Stimulated activated CD8-positive, alpha-beta memory T cell treated with anti-CD3 and anti-CD28 coated beads, Interleukin-12 subunit alpha, Interleukin-12 subunit beta, amount 100 ng/mL, for 1 hour (primary cell): ENCODE measurements at regions not wholly inside any gene's neighbourhood (a gene's known extent, or its start where the extent isn't known, plus 50 kb on each side); places are given as distances from the start of the nearest gene placed in this dataset.

Source experiments
- DNase-seq: peaks from one replicate; pipeline ENCODE4 v3.0.0-alpha.2; 2020; ENCODE audit warnings: low read depth

- DNase-seq, result no peak
These were observed 55.1 kb downstream of the KIF4B start for GRCh38 chr5:155068616-155069100.

DNA sequence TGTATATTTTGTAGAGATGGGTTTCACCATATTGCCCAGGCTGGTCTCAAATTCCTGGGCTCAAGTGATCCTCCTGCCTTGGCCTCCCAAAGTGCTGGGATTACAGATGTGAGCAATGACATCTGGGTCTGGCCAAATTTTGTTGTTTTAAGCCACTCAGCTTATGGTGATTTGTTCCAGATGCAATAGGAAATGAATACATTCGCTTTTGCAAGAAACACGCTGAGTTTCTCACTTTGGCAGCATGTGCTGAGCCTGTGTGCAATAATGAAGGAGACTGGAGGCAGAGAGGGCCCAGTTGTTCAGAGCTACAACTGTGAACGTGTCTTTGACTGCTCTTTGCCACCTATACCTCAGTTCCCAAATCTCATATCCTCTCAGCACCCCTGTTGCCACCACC is 56.4 kb downstream of the KIF4B start:
- DNase-seq, result no peak

DNA sequence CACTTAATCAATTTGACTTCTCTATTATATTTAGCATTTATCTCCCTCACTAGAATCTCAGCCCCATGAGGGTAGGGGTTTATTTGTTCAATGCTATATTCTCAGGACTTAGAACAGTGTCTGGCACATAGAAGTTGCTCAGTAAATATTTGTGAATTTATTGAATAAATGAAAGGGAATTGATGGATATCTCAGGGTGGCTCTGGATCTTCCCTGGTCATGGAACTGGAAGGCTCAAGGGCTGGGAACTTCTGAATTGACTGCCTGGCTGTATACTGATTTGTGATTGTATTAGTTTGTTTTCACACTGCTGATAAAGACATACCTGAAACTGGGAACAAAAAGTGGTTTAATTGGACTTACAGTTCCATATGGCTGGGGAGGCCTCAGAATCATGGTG is 57.2 kb downstream of the KIF4B start:
- DNase-seq, result no peak

DNA sequence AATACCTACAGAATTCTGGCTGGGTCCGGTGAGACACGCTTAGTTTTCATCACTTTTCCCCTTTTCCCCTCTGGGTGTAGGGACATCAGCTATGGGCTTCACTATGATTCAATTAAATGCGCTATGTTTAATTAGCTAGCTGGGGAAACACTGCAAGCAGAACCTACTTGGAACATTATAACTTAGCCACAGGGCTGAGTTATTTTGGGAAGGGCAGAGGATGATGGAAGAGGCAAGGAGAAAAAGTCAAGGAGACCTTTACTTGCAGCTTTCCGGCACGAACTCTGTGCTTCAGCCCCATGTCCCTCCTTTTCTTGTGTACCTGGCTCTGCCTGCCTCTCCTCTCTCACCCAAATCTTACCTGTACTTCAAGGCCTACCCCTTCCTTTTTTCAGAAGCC is 62.8 kb downstream of the KIF4B start:
- no peak for DNase-seq

GRCh38 chr5:155079698-155080097 is 66.1 kb downstream of the KIF4B start:
- DNase-seq, result no peak

DNA sequence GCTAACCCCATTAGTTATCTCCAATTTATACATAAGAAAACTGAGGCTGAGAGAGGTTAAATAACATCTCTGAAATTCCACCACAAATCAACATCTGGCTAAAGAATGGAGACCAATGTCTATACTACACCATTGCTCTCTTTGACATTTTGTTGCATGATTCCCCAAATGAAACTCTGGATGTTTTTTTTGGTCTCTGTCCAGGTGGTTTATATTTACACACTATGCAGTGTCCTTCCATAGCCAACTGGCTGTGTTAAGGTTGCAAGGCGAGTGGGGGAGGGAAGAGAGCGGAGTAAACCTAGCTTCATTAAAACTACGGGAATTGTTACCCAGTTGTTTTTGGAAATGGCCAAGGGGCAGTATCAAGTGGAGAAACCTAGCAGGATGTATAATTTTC is 67.2 kb downstream of the KIF4B start:
- no peak for DNase-seq

GRCh38 chr5:155081618-155082017 is 68.1 kb downstream of the KIF4B start:
- DNase-seq, result no peak

DNA sequence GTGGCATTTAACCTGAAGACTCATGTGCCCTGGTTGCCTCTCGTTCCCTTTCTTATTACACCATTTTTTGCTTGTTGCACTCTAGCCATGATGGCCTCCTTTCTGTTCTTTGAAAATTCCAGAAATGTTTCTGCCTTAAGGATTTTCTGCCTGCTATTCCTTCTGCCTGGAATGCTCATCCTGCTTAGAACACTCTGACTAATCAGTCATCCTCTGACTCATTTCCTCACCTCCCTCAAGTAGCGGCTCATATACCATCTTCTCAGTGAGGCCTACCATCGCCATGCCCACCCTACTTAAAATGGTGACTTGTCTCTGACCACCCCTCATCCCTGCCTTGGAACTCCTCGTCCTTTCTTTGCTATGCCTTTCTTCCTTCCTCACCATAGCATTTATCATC is 68.8 kb downstream of the KIF4B start:
- no peak for DNase-seq

DNA sequence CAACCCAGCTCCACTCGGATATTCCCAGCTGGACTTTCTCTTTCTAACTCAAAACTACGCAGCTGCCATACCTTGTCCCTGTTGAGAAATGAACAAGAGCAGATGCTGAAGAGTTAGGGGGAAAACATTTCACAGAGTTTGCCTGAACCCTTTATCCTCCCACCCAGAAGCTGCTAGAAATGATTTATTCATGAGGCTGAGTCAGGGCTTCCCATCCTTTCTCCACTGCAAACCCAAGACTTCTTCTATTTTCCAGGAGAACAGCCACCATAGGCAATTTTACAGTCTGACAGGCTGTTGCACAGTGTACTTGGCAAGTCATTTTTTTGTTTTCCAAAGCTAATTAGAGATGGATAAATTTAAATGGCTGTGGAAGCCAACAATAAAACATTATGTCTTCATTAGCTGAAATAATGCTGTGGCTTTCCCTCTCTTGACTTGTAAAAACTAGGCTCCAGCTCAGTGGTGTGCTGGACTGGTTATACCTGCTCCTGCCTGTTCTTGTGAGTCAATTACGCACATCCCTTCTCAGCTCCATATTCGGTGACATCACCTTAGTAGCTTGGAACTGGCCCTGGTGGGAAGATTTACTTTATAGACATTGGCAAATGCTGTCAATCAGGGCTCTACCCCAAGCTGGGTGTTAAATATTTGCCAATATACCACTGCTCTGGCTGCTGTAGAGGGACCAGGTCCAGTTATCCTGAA is 71.9 kb downstream of the KIF4B start:
- no peak for DNase-seq

DNA sequence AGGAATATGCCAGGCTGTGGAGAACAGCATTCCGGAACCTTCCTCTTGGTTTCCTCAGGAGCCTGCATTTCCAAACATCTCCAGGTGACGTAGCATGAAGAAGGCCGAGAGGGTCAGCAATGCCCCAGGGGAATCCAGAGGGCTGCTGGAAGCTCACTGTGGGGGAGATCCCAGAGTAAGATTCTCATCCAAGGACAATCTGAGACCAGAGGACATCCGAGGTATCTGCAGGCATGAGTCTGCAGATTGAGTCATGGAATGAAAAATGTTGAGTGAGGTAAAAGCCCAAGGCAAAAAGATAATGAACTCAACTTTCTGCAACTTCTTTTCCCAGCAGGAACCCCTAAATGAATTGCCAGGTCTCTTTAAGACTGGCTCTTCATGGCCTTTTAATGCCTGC is 73.5 kb downstream of the KIF4B start:
- DNase-seq, result no peak

DNA sequence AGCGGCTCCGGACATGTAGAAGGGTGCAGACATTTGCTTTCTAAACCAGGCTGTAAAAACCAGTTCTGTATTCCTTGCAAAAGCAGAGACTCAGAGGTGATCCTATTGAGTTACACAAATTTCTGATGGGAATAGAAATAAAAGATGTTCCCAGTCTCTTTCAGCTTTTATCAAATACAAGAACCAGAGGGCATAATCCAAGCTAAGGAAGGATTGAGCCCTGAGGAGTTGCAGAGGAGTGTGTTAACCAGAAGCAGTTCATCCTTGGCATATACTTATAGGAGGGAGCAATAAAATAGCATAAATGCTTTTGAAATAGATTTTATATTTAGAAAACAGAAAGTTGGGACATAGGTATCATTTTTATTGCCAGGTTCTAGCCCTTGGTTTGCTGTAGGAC is 75.3 kb downstream of the KIF4B start:
- no peak for DNase-seq

- no peak for DNase-seq
These were observed 76.1 kb downstream of the KIF4B start for GRCh38 chr5:155089643-155090042.

- DNase-seq, result no peak
These were observed 77.6 kb downstream of the KIF4B start for GRCh38 chr5:155091063-155091648.

DNA sequence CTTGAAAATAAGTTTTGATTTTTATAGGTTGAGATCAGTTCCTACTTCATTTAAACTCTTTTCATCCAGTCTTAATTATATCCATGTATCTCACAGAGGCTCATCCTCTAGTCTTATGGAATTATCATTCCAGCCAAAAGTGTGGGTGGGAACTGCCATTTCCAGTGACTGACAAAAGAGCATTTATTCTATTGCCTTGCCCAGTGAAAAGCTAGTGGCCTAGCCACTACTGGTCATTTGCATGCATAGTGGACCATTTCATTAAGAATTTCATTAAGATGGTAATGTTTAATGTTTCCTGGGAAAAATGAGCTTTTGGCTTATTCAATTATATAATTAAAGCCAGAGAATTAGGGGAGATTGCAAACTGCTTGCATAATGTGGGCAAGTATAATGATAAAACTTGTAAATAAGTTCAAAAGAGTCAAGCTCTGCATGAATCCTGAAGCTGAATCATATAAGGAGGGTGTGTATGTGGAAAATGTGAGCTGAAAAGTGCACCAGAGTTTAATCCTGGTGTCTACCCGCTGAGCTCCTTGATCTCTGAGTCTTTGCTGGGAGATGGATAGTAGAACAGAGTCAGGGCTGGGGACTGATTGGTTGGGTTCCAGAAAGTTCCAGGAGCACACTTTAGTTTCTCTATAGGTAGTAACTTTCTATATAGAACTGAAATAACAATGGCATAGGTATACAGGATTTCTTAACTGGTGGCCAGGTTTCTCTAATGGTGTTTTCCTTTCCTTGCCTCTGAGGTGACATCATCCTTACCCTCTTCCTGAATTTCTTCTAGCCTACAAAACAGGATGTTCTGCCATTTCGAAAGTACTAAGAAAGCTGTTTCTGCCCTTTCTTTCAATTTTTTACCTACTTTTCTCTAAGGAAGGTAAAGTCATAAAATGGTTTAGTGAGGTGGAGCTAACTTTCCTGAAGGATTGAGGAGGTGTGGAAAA is 78.5 kb downstream of the KIF4B start:
- no peak for DNase-seq

- no peak for DNase-seq
These were observed 80.9 kb downstream of the KIF4B start for GRCh38 chr5:155094455-155094854.

DNA sequence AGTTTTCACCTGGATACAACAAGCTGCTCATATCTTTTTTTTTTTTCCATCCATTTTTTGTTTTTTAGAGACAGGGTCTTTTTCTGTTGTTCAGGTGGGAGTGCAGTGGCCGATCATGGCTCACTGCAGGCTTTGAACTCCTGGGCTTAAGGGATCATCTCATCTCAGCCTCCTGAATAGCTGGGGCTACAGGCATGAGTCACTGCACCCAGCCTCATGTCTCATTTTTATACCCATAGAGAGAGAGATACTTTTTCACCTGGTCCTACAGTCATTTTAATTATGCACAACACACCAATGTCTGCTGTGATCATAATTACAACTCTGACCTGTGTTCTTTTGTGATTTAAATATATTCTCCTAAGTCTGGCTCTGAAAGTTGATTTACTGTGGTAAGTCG is 84.4 kb downstream of the KIF4B start:
- DNase-seq, result no peak

GRCh38 chr5:155098433-155098832 is 84.9 kb downstream of the KIF4B start:
- no peak for DNase-seq

- DNase-seq, result no peak
These were observed 88.1 kb downstream of the KIF4B start for GRCh38 chr5:155101697-155102096.

DNA sequence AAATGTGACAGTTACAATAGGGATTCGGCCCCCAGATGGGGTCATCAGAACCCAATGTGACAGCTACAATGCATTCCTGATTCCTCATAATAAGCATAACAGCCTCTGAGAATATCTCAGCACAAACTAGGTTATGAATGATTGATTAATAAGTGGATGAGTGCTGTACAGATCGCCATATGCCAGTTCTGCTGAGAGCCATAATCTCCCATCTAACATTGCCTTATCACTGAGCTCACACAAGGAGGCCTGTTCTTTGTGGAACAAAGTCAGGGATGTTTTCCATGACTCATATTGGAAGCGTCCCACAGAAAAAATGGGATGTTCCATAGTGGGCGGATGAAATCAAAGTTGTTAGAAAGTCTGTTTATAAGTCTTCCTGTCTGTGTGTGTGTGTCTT is 89.6 kb downstream of the KIF4B start:
- no peak for DNase-seq

DNA sequence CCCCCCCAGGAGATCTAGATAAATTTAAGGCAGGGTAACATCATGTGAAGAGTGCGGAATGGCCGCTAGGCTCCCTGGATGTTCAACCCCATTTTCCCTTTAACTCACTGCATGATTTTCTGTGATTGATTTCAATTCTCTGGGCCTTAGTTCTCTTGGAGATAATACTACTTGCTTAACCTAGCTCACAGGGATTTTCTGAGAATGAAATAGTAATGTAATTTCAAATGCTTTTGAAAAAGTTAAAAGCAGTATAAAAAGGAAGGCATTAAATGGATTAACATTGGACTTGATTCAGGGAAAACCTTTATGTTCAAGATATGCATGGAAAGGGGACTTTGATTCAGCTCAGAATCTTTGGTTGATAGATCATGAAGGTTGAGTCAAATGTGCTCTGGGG is 90.9 kb downstream of the KIF4B start:
- DNase-seq, result no peak

- no peak for DNase-seq
These were observed 92.7 kb downstream of the KIF4B start for GRCh38 chr5:155106221-155106620.

- no peak for DNase-seq
These were observed 100.3 kb downstream of the KIF4B start for GRCh38 chr5:155113888-155114287.

DNA sequence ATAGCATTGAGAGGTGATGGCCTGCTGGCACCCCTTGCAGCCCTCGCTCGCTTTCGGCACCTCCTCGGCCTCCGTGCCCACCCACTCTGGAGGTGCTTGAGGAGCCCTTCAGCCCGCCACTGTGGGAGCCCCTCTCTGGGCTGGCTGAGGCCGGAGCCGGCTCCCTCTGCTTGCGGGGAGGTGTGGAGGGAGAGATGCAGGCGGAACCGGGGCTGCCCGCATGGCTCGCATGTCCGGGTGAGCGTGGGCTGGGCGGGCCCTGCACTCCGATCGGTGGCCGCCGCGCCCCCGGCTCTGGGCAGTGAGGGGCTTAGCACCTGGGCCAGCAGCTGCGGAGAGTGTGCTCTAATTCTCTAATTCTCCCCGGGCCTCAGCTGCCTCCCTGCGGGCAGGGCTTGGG is 101.1 kb downstream of the KIF4B start:
- DNase-seq, result no peak
